ENCODE measurements at regions not wholly inside any gene's neighbourhood (a gene's known extent, or its start where the extent isn't known, plus 50 kb on each side); places are given as distances from the start of the nearest gene placed in this dataset.

GRCh38 chr1:240021709-240022108 is 70.0 kb upstream of the FMN2 start:
- no peak for DNase-seq (ENCODE audit: low read depth in 1 of 2, low spot score in 1 of 2)

- no peak for DNase-seq (ENCODE audit: low read depth in 1 of 2, low spot score in 1 of 2)
Measured at GRCh38 chr1:240027059-240027462, 64.6 kb upstream of the FMN2 start.

GRCh38 chr1:240029418-240029817 is 62.3 kb upstream of the FMN2 start:
- no peak for DNase-seq (ENCODE audit: low read depth in 1 of 2, low spot score in 1 of 2)

- no peak for DNase-seq (ENCODE audit: low read depth in 1 of 2, low spot score in 1 of 2)
Measured at GRCh38 chr1:240030236-240030635, 61.4 kb upstream of the FMN2 start.

- no peak for DNase-seq (ENCODE audit: low read depth in 1 of 2, low spot score in 1 of 2)
Measured at GRCh38 chr1:240031009-240031408, 60.7 kb upstream of the FMN2 start.

GRCh38 chr1:240031414-240031813 is 60.3 kb upstream of the FMN2 start:
- DNase-seq (ENCODE audit: low read depth in 1 of 2, low spot score in 1 of 2), result no peak

GRCh38 chr1:240033406-240033805 is 58.3 kb upstream of the FMN2 start:
- DNase-seq (ENCODE audit: low read depth in 1 of 2, low spot score in 1 of 2), result no peak

- DNase-seq (ENCODE audit: low read depth in 1 of 2, low spot score in 1 of 2), result no peak
Measured at GRCh38 chr1:240036526-240036925, 55.2 kb upstream of the FMN2 start.
